K562 (cell line): ENCODE measurements at regions not wholly inside any gene's neighbourhood (a gene's known extent, or its start where the extent isn't known, plus 50 kb on each side); places are given as distances from the start of the nearest gene placed in this dataset.

ENCODE experiments used
- ATAC-seq: fragments of 200-7000 bp; cut with Tn5 transposase; 3 replicates; pipeline ENCODE4 v1.9.1; 2020; ENCODE audit warnings: moderate library complexity
- BruUV-seq: library from RNA; stranded (reverse); fragments of 400-500 nt; replicated peaks from 2 replicates; lab custom pipeline; 2021; lab: Mats Ljungman, UMichigan
- CTCF ChIA-PET: fragments of 300-600 bp; formaldehyde crosslinking; extraction: SDS; loops from one replicate; lab custom pipeline; 2021; ENCODE audit warnings: low intra/inter-chr PET ratio; lab: Yijun Ruan, JAX
- POLR2A ChIA-PET: fragments of 300-600, 350-650 bp; sonication (Branson Sonifier 250); formaldehyde crosslinking; extraction: SDS; loops from one replicate; lab custom pipeline; 2021; ENCODE audit warnings: antibody characterized with exemption, inconsistent platforms; lab: Yijun Ruan, JAX
- DNase-seq, 4 experiments: peaks; one replicate each; pipeline versions ENCODE4 v3.0.0 to v3.0.0-alpha.2; 2011 to 2018; ENCODE audit warnings: low spot score in 3 of 4, mixed read lengths in 3 of 4; ENCODE audit errors: extremely low read depth in 1 of 4
- FAIRE-seq: peaks from 2 replicates; lab custom pipeline; 2011; peaks lifted over from hg19 to GRCh38; lab: Jason Lieb, UNC
- H2AFZ ChIP-seq: 2 replicates; pipeline ENCODE4 v1.6.0; 2011; ENCODE audit warnings: low read depth, low read length, control low read depth, inconsistent platforms
- H3K27ac ChIP-seq: fragments of 200-600 bp; 3 replicates; pipeline ENCODE4 v1.8.0; 2011; ENCODE audit warnings: low read depth, mild to moderate bottlenecking, control low read depth, inconsistent platforms, low read length, moderate library complexity, mixed read lengths; ENCODE audit errors: extremely low read depth
- H3K27me3 ChIP-seq, 2 experiments: fragments of 300-600 bp in 1 of 2; 2 replicates in 1 of 2; 3 replicates in 1 of 2; pipeline versions ENCODE4 v1.6.0 to v1.8.0; 2011; ENCODE audit warnings: inconsistent platforms in 2 of 2, low read length in 2 of 2, mild to moderate bottlenecking in 1 of 2, mixed read lengths in 1 of 2, moderate library complexity in 1 of 2; ENCODE audit not compliant: control insufficient read depth in 2 of 2, insufficient read depth in 2 of 2
- H3K36me3 ChIP-seq: fragments of 300-600 bp; 3 replicates; pipeline ENCODE4 v1.8.0; 2011; ENCODE audit warnings: mild to moderate bottlenecking, low read length, inconsistent platforms; ENCODE audit not compliant: control insufficient read depth, insufficient read depth
- H3K4me1 ChIP-seq, 2 experiments: fragments of 200-600 bp in 1 of 2; replicated peaks in 1 of 2; 2 replicates in 1 of 2; 3 replicates in 1 of 2; pipeline versions ENCODE4 v1.5.1 to v1.8.0; 2011; ENCODE audit warnings: inconsistent platforms in 2 of 2, low read length in 2 of 2, mild to moderate bottlenecking in 1 of 2, mixed read lengths in 1 of 2, moderate library complexity in 1 of 2; ENCODE audit not compliant: control insufficient read depth in 2 of 2, insufficient read depth in 2 of 2
- H3K4me2 ChIP-seq: 2 replicates; pipeline ENCODE4 v1.6.1; 2011; ENCODE audit warnings: low read length, control low read depth, inconsistent platforms, mixed read lengths; ENCODE audit not compliant: insufficient read depth
- H3K4me3 ChIP-seq: fragments of 200-600 bp; sonication (generic), shearing (Covaris generic); 2 replicates; pipeline ENCODE4 v1.5.1; 2016; ENCODE audit warnings: control low read depth, inconsistent platforms
- H3K79me2 ChIP-seq: fragments of 200-600 bp; 3 replicates; pipeline ENCODE4 v1.8.0; 2011; ENCODE audit warnings: low read length, inconsistent platforms; ENCODE audit not compliant: control insufficient read depth, insufficient read depth
- H3K9ac ChIP-seq, 2 experiments: 2 replicates each; pipeline versions ENCODE4 v1.6.0 to v1.6.1; 2011; ENCODE audit warnings: low read depth in 2 of 2, low read length in 2 of 2, control low read depth in 1 of 2, inconsistent platforms in 1 of 2, mild to moderate bottlenecking in 1 of 2, mixed read lengths in 1 of 2; ENCODE audit not compliant: insufficient read depth in 1 of 2
- H3K9me1 ChIP-seq: one replicate; pipeline ENCODE4 v1.6.0; 2011; ENCODE audit warnings: inconsistent platforms, mild to moderate bottlenecking, low read length, moderate library complexity; ENCODE audit not compliant: control insufficient read depth, insufficient read depth
- H3K9me3 ChIP-seq: replicated peaks from 2 replicates; pipeline ENCODE4 v1.5.1; 2011; ENCODE audit warnings: low read depth, low read length, inconsistent platforms; ENCODE audit not compliant: control insufficient read depth, insufficient read depth
- H4K20me1 ChIP-seq: replicated peaks from 2 replicates; pipeline ENCODE4 v1.6.1; 2011; ENCODE audit warnings: low read length, inconsistent platforms, mixed read lengths; ENCODE audit not compliant: control insufficient read depth, insufficient read depth
- CBFB ChIP-seq: sonication (generic); formaldehyde crosslinking; IDR thresholded peaks from 2 replicates; pipeline ENCODE4 v1.4.0; 2020; ENCODE audit warnings: mild to moderate bottlenecking, missing genetic modification reagents
- CEBPG ChIP-seq, 3 experiments: fragments of 200-800 bp in 1 of 3; sonication (Bioruptor generic) in 1 of 3; sonication (generic) in 1 of 3; formaldehyde crosslinking in 1 of 3; IDR thresholded peaks in 2 of 3; conservative IDR thresholded peaks in 1 of 3; 2 replicates each; pipeline versions ENCODE4 v1.6.1 to v1.8.0; 2016 to 2022; ENCODE audit warnings: missing compliant biosample characterization in 2 of 3, missing genetic modification characterization in 2 of 3, mild to moderate bottlenecking in 1 of 3, missing genetic modification reagents in 1 of 3
- FOXK1 ChIP-seq: sonication (generic); formaldehyde crosslinking; IDR thresholded peaks from 2 replicates; pipeline ENCODE4 v1.8.0; 2022; ENCODE audit warnings: missing genetic modification reagents, mild to moderate bottlenecking, borderline replicate concordance
- FOXK2 ChIP-seq, 2 experiments: fragments of 450-650 bp; IDR thresholded peaks in 1 of 2; conservative IDR thresholded peaks in 1 of 2; 2 replicates each; pipeline ENCODE4 v1.6.1; 2016; ENCODE audit warnings: low read depth in 2 of 2, mild to moderate bottlenecking in 1 of 2
- NFE2L1 ChIP-seq: fragments of 450-650 bp; IDR thresholded peaks from 2 replicates; pipeline ENCODE4 v1.6.1; 2016; ENCODE audit warnings: missing genetic modification characterization, low read depth, mild to moderate bottlenecking, missing compliant biosample characterization, moderate library complexity, borderline replicate concordance
- RBM25 ChIP-seq: fragments of 200-400 bp; formaldehyde crosslinking; IDR thresholded peaks from 2 replicates; pipeline ENCODE4 v1.6.1; 2018; ENCODE audit warnings: low read length, low read depth, moderate library complexity; ENCODE audit not compliant: severe bottlenecking
- SLC30A9 ChIP-seq: fragments of 250-450 bp; sonication (Bioruptor Pico); IDR thresholded peaks from 2 replicates; pipeline ENCODE4 v1.8.0; 2022; ENCODE audit warnings: mild to moderate bottlenecking, moderate library complexity
- SMAD4 ChIP-seq: fragments of 250-450 bp; sonication (Bioruptor Pico); conservative IDR thresholded peaks from 2 replicates; pipeline ENCODE4 v1.8.0; 2021; ENCODE audit warnings: inconsistent platforms, mild to moderate bottlenecking, moderate library complexity
- TRIM24 ChIP-seq, 2 experiments: fragments of 450-650 bp; IDR thresholded peaks; 2 replicates each; pipeline ENCODE4 v1.6.1; 2016
- WHSC1 ChIP-seq: IDR thresholded peaks from one replicate; pipeline ENCODE4 v1.6.1; 2012; ENCODE audit warnings: low read length, control low read depth, inconsistent platforms
- ZNF347 ChIP-seq: fragments of 450-650 bp; formaldehyde crosslinking; IDR thresholded peaks from 2 replicates; pipeline ENCODE4 v1.4.0; 2020; ENCODE audit warnings: low read depth, mild to moderate bottlenecking, moderate library complexity
- ZNF395 ChIP-seq: fragments of 200-800 bp; sonication (Bioruptor generic); IDR thresholded peaks from 2 replicates; pipeline ENCODE4 v1.6.1; 2017; ENCODE audit warnings: missing genetic modification characterization, missing compliant biosample characterization
- WGBS: fragments of 100-300 bp; shearing (Covaris generic); methylation state at CpG from one replicate; pipeline ENCODE4 v1.1.6; 2016; ENCODE audit warnings: low coverage, mixed read lengths; ENCODE audit not compliant: insufficient coverage; ENCODE audit errors: missing lambda C conversion rate; 5-methylcytosine and 5-hydroxymethylcytosine counted together
- in situ Hi-C: fragments of 300-500 bp; cut with MboI; formaldehyde crosslinking; loops from 4 replicates; pipeline ENCODE4 v1.15.0; 2018; ENCODE audit warnings: inconsistent platforms, mixed read lengths
- intact Hi-C: fragments of 100-400 bp; cut with micrococcal nuclease; formaldehyde crosslinking; loops from 2 replicates; pipeline ENCODE4 v1.14.2; 2022
- TF ChIP-seq, protein P1 (sequence below): fragments of 250-450 bp; sonication (Bioruptor Pico); IDR thresholded peaks from 2 replicates; pipeline ENCODE4 v1.5.0; 2021
- TF ChIP-seq, protein P2 (sequence below): fragments of 250-450 bp; sonication (Bioruptor Pico); IDR thresholded peaks from 2 replicates; pipeline ENCODE4 v1.8.0; 2022; ENCODE audit warnings: inconsistent platforms

GRCh38 chr11:109726061-109726460, 304.1 kb downstream of the C11orf87 start:
- Histone ChIP-seq H3K9ac (no peak overlapping the region), H3K36me3 (no peaks in the 10 kb centered on the region), H3K27me3 (no peaks in the 10 kb centered on the region), H2AFZ (no peak overlapping the region), H3K4me3 (no peak overlapping the region), H4K20me1 (no peaks in the 10 kb centered on the region), H3K27ac (no peak overlapping the region), H3K4me2 (no peak overlapping the region), H3K4me1 (no peaks in the 10 kb centered on the region), H3K9me3 (no peaks in the 10 kb centered on the region), H3K9me1 (no peaks in the 10 kb centered on the region), H3K79me2 (no peaks in the 10 kb centered on the region)
- 0% methylated on average over 2 of the region's 2 CpGs for WGBS
- ChIA-PET CTCF (no interaction called here), POLR2A (no interaction called here)
- DNase-seq (no peak), ATAC-seq (no peak), FAIRE-seq (no peak)
- TF ChIP-seq FOXK2 (conservative IDR thresholded peaks at IDR 0.05 in 1 of 2, IDR thresholded peaks at IDR 0.05 in 1 of 2; ENCODE audit: low read depth in 2 of 2) (no peak), ZNF347 (CRISPR knock-in tag) (no peak), RBM25 (no peak), ZNF395 (CRISPR knock-in tag) (no peak), CEBPG (CRISPR knock-in tag; IDR thresholded peaks at IDR 0.05) (no peak), CEBPG (tag; conservative IDR thresholded peaks at IDR 0.05 in 1 of 2, IDR thresholded peaks at IDR 0.05 in 1 of 2) (no peak), SMAD4 (CRISPR knock-in tag) (no peak), FOXK1 (CRISPR knock-in tag) (no peak), SLC30A9 (CRISPR knock-in tag) (no peak), TRIM24 (IDR thresholded peaks at IDR 0.05) (no peak), WHSC1 (no peak), CBFB (CRISPR knock-in tag) (no peak), NFE2L1 (no peak)
- TF ChIP-seq, protein P1, sequence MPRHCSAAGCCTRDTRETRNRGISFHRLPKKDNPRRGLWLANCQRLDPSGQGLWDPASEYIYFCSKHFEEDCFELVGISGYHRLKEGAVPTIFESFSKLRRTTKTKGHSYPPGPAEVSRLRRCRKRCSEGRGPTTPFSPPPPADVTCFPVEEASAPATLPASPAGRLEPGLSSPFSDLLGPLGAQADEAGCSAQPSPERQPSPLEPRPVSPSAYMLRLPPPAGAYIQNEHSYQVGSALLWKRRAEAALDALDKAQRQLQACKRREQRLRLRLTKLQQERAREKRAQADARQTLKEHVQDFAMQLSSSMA, result no peak
- TF ChIP-seq, protein P2, sequence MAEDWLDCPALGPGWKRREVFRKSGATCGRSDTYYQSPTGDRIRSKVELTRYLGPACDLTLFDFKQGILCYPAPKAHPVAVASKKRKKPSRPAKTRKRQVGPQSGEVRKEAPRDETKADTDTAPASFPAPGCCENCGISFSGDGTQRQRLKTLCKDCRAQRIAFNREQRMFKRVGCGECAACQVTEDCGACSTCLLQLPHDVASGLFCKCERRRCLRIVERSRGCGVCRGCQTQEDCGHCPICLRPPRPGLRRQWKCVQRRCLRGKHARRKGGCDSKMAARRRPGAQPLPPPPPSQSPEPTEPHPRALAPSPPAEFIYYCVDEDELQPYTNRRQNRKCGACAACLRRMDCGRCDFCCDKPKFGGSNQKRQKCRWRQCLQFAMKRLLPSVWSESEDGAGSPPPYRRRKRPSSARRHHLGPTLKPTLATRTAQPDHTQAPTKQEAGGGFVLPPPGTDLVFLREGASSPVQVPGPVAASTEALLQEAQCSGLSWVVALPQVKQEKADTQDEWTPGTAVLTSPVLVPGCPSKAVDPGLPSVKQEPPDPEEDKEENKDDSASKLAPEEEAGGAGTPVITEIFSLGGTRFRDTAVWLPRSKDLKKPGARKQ (CRISPR knock-in tag), result no peak
- intact Hi-C loops (no loop called here), in situ Hi-C loops (no loop called here)
- no TSS peak for BruUV-seq
